ENCODE measurements at regions not wholly inside any gene's neighbourhood (a gene's known extent, or its start where the extent isn't known, plus 50 kb on each side); places are given as distances from the start of the nearest gene placed in this dataset.
"Not testable (repeated sequence)": the region's sequence is repeated elsewhere in the genome, so short reads cannot be mapped to it uniquely, and the experiment has no call there.

DNA sequence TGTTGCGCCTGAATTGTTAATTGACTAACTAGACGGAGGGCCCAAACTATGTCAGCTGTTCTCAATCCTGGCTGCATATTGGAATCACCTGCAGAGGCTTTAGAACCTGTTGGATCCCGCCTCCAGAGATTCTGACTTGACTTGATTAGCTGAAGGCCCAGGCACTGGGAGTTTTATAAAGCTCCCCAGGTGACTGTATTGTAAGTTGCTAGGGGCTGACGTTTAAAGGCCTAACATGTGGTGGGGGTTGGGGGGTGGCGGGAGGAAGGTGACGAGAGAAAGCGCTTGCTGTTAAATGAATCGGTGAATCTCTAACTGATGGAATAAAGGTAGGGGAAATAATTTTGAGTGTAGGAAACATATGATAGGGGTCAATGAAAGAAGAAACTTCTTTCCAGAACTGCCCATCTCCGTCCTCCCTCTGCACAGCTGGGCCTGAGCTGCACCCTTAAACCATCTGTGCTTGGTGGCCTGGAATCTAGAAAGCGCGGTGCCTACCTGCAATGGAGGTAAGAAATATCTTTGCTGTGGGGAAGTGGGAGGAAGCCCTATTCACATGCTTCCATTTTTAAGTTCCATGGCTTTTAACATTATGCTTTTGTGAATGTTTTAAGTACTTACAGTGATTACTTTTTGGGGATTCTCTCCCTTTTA, 225.0 kb upstream of the FAM3C start:
- no peak for DNase-seq (ENCODE audit: low read depth)

DNA sequence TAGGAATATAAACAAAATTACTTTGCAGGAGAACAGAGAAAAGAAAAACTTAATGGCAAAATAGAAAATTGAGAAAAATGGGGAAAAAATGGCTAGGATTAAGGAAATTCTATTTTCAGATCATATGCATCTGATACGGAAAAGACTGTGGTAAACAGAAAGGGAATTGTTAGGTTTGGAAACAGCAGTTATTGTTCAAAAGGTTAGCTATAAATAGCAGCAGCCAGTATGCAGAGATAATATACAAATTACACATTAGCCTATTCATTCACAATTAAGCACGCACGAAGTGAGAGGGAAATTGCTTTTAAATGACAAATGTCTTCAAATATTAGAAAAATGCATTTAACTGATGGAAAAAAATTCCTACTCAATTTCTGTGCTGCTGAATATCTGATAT, 224.1 kb upstream of the FAM3C start:
- no peak for DNase-seq (ENCODE audit: low read depth)

DNA sequence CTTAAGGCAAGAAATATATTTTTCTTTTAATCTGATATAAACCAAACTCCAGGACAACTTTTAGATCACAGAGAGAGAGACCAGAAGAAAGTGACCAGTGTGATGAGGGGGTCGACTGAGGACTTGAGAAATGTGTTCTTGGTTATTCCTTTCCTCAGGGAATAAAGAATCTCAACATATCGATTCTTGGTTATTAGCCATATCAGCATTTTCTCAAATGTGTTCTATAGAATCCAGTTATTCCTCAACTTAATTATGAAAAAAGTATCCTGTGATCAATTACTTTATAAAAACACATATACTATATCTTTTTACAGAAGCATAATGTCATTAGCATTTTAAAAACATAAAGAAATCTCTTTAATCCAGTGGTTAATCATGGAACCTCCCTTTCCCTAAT, 222.1 kb upstream of the FAM3C start:
- DNase-seq (ENCODE audit: low read depth): no peak

DNA sequence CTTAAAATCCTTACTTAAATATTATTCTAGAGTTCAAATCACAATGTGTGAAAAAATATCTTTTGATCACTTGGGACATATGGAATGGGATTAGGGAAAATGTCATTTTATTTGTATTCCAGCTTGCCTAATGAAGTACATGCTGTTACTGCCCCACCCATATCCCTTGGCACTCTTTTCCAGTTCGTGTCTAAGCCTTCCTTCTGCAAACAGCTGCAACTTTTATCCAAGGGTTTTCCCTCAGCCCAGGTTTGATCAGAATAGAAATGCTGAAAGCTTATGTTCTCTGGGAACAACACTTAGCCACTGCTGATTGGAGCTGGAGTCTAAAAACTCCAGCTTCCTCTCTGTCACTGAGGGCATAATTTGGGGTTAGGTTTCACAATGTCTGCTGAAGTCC, 214.1 kb upstream of the FAM3C start:
- DNase-seq (ENCODE audit: low read depth): no peak

DNA sequence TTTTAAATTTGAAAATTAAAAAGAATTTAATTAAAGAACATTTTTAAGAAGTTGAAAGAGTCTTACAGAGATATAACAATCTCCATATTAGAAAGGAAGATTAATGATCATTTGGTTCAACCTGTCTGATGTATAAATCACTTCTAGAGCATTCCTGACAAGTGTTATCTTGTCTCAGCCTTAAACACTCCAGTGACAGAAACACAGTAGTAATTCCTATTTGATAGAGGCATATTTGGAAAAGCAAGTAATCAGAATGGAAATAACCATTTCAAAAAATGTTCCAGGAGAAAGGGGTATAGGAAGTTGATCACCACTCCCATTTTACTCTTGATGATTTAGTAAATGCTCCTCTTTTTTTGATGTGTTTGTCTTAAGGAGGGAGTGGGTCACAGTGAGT, 213.1 kb upstream of the FAM3C start:
- DNase-seq (ENCODE audit: low read depth): no peak

DNA sequence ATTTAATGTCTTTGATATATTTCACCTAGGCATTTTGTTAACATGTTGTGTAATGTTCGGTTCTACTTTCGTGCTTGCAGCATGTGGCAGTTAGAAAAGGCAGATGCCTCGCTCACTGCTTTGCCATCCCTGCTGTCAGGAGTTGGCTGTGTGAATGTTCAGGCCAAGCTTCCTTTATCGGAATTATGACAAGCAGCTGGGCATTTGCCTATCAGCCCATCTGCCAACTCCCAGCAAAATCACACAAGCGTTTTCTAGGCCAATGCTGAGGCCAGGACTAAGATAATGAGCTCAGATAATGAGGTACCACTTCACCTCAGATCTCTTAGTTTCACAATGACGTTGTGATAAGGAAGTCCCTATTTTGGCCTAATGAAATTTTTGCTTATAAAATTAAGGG, 212.7 kb upstream of the FAM3C start:
- no peak for DNase-seq (ENCODE audit: low read depth)

DNA sequence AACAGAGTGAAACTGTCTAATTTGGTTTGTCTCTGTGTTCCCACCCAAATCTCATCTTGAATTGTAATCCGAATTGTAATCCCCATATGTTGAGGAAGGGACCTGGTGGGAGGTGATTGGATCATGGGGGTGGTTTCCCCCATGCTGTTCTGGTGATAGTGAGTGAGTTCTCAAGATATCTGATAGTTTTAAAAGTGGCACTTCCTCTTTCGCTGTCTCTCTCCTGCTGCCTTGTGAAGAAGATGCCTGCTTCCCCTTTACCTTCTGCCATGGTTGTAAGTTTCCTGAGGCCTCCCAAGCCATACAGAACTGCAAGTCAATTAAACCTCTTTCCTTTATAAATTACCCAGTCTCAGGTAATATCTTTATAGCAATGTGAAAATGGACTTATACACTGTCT, 212.1 kb upstream of the FAM3C start:
- not testable (repeated sequence) for DNase-seq (ENCODE audit: low read depth)

DNA sequence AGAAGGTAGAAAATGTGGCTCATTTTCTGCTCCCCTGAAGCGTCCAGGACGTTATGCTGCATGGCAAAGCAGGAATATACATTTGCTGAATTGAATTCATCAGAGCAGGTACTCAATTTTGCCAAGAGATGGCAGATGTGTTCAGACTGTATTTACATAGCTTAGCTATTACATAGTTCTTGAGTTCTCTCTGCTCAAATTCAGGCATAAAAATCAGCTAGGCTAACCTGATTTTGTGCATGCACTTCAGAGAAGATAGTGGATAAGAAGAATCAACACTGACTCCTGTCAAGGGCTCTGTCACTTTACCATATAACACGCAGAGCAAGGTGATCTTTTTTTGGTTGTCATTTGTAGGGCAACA, 209.2 kb upstream of the FAM3C start:
- no peak for DNase-seq (ENCODE audit: low read depth)

DNA sequence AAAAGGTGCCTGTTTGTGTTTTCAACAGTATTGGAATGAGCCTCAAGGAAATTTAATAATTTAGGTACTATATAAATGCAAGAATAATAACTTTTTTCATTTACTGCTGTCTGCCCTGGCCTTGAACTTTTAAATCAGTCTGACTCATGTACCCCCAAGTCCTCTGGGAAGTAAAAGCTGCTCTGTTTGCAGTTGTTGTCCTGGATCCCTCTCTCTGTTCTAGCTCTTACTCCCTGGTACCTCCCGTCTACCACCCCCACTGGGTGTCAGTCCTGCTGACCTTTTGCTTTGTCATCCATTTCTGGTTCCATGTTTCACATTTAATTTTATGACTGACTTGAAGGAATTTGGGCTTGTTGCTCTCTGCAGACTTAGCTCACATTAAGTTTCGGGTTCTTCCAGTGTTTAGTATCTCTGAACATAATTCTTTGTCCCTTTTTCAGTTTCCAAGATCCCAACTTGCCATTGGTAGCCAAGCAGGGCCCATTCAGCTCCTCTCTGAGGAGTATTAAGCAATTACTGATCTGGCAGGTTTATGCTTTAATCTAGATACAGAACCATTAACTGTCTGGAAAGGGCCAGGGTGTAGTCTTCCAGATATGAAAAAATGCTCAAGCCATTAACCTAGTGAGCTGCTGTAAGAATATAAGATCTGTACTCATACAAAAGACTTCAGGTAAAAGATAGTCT, 208.7 kb upstream of the FAM3C start:
- no peak for DNase-seq (ENCODE audit: low read depth)

DNA sequence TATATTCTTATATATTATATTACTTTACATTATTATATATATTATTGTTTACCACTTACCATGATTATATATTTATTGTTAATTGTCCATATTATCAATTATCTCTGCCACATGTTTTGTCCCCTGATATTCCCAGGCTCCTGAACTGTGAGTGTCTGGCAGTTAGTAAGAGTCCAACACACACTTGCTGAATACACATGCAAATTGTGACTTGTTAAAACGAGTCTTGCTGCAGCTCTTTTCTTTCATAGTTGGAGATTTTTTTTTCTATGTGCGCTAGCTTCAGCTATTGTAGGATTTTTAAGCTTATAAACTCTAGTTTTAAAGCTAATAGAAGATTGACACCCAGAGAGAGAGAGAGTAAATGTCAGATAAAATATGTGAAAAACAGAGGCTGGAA, 207.8 kb upstream of the FAM3C start:
- DNase-seq (ENCODE audit: low read depth): no peak

DNA sequence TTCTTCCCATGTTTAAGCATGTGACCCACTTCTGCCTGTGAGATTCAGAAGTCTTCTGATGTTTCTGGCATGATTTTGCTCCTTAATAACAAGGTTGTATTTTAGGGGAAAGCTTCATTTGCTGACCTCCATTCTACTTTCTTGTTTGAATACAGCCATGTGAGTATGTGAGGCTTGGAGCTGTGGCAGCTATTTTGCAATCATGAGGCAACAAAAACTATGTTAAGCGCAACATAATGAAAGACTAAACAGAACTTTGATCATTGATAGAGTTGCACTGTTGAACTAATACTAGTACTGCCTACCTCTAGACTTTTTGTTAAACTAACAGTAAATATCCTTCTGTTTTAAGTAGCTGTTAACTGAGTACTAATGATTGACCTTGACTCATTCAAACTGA, 203.8 kb upstream of the FAM3C start:
- DNase-seq (ENCODE audit: low read depth): no peak

DNA sequence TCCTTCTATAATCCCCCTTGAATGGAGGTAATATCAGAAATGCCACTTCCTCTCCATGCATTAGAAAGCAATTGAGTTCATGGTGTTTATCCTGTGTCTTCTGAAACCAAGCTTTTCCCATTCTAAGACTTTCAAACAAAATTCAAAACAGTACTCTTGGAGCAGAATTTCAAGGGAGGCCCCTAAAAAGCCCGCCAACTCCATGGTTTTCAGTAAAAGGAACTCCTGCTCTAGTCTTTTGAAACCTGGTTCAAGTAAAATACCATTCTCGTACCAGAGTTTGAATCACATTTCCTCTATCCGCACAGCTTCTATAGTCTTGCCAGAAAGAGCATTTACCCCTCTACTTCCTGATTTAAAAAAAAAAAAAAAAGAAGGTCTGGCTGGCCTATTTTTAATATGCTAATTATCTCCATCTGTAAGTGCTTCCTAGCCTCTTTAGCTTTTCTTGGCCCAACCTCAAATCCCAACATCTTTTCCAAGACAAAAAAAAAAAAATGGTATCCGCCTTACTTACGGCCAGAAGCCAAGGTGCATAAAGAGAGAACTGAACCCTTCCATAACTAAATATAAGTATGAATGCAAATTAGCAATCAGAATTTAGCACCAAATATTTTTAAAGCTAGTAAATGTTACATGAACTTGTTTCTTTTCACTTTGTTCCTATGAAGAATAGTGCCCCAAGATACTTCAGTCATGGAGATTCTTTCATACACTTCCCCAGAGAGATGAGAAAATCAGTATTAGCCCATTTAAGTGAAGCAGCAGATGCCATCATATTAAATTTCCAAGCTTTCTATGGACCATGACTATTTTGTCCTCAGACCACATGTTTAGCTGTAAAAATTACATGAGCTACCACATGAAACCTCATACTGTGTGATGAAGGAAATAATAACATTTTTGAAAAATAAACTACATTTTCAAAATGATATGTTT, 199.9 kb upstream of the FAM3C start:
- DNase-seq (ENCODE audit: low read depth): no peak

DNA sequence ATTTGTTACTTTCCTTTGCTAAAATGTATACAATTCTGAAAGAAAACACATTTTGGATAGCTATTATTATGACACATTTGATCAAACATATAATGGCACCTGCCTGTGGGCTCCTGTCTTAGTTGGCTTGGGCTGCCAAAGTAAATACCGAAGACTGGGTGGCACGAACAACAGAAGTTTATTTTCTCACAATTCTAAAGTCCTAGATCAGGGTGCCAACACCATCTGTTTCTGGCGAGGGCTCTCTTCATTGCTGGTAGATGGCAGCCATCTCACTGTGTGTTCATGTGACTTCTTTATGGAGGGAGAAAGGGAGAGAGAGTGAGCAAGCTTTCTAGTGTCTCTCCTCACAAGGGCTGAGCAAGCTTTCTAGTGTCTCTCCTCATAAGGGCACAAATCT, 195.8 kb upstream of the FAM3C start:
- no peak for DNase-seq (ENCODE audit: low read depth)

DNA sequence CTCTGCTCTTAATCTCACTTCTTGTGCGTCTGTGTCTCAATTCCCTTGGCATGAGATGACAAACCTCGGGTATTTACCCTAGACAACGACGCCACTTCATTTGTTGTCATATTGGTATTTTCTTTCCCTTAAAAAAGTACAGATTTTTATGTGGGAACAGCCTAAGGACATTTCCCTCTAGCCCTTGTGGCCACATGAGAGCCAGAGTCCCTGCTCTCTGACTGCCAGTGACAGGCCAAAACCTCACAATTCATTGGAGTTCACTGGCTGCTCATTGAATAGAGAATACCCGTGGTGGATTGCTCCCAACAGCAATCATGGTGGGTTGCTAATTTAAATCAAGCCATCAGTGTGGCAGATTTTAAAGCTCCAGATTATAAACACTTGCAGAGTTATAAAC, 191.3 kb upstream of the FAM3C start:
- DNase-seq (ENCODE audit: low read depth): no peak

DNA sequence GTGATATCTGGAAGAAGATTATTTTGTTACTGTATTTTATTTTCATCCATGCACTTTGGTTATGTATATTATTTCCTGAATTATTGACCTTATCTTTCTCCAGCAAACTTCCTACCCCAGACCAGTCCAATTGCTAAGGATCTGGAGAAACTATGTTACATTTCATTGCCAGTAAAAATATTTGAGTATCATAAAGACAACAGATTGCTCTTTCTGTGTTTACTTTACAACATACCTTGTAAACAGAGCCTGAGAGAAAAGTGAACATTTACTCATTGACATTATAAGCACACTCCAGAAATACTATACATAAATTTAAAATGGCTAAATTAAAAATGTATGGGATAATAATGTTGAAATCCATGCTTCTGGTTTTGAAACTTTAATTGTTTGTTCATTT, 186.2 kb upstream of the FAM3C start:
- DNase-seq (ENCODE audit: low read depth): no peak

DNA sequence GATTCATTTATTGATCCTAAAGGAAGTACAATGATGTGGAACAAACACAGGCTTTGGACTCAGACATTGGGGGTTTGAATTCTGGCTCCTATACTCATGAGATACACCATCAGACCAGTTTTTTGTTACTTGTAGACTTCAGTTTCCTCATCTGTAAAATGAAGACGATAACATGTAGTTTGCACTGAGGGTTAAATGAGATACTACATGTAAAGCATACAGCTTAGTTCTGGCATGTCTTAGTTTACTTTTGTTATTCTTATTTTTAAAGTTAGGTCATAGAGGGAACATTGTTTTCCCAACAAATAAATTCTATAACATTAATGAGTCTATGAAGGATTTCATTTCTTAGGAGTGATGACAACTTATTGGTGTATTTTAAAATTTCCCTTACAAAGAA, 183.5 kb upstream of the FAM3C start:
- DNase-seq (ENCODE audit: low read depth): no peak

DNA sequence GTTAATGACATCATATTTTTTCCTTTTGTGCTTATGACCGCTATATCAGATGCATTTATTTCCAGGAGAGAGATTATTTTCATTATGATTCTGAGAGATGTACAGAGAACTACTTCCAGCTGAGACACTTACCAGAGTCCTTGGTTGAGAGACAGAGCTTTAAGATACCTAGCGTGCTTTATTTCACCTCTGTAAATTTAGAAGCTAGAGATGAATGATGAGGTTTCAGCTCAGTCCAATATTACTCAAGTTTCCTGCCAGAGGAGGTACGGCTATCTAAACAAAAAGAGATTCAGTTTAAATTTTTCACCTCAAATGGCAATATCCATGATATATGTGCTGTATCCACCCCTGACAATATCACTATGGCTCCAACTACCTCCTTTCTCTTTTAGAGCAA, 182.6 kb upstream of the FAM3C start:
- no peak for DNase-seq (ENCODE audit: low read depth)

DNA sequence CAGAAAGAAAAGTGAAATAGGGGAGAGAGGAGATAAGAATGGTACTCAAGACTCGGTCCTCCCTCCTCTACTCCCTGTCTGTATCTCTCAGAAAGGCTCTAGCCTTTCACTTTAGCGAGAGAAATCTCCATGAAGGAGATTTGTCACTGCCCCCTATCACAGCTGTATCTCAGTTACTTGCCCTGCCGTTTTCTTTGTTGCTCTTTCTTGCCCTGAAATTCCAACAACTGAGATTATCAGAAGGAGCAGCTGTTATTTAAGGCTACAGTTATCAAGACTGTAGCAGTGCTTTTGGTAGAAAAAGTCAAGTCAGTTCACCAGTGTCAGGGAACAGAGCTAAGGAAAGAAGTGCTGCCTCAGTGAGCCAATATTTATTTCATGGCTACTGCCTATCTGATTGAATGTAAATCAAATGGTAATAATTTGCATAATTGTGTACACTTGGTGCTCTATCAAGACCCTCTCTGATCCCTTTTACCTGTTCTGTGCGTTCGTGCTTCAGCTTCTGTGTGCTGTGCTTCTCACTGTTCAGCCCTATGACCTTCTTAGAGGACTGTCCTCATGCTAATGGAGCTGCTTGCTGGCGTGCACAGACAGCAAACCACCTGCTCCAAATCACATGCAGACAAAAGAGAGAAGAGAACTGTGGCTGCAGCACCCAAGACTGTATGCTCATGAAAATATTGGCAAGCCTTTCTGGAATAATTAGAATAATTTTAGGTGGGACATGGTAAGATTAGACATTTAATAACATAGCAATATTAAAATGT, 180.2 kb upstream of the FAM3C start:
- no peak for DNase-seq (ENCODE audit: low read depth)

DNA sequence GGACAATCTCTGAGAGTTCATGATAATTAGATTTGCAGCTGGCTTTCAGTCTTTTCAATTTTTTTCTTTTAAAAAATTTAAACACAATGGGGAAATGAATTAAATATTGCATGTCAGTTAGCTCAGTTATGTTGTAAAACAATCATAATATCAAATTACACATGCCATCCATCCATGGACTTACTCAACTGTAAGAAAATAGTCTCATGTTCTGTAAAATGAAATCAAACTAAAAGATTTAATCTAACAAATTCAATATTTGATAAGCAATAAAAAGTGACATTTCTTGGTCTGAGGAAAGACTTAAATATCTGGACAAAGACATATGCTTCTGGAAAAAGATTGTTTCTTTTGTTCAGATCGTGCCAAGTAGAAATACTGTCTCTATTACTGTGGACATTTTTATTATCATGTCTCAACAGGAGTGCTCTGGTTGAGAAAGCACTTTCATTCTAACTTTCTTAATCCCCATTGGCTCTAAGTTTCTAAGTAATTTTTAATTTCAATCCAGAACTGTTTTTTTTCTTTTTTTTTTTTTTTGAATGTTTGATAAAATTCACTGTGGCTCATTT, 179.2 kb upstream of the FAM3C start:
- no peak for DNase-seq (ENCODE audit: low read depth)

DNA sequence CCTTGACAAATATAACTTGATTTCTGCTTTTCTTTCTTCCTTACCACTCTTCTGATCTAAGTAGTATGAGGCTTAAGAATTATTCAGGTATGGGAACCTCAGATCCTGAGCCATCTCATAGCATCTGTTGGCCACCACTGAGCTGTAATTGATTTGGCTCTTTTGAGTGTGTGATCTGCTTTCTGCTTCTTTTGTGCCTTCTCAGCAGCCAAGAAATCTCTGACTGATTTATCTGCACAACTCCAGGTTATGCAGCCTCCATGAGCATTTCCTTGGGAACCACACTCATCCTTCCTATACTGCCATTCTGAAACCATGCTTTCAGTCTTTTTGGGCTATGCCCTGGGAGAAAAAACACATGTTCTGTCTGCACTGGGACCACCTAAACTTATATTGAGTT, 178.0 kb upstream of the FAM3C start:
- DNase-seq (ENCODE audit: low read depth): no peak

DNA sequence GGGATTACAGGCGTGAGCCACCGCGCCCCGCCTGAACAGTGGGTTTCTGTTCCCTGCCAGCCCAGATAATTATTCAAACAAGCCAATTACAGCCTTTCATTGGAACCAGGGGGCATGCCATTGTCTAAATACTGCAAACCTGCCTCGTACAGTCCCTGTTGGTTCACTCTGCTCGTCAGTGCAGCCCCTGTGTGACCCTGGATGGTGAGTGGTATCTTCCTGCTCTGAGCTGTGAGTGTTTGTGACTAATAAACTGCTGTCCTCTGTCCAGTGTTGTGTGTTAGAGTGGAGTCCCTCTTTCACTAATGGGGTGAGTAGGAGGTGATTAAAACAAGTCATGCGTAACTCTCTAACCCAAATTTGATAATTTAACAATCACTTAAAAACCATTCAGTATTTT, 176.5 kb upstream of the FAM3C start:
- DNase-seq (ENCODE audit: low read depth): no peak

DNA sequence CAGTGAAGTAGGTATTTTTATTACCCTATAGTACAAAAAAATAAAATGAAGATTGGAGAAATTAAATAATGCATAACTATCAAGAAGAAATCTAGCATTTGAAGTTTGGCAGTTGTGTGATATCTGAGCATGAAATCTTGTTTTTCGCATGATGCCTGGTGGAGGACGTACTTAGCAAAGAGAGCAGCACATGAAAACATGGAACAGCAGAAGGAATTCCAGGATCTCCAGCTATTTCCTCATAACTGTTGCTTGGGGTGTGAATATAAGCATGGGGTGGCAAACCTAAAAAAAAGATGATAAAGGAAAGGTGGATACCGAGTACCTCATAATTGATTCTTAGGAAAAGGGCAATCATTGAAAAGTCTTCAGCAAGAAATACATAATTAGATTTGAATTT, 174.3 kb upstream of the FAM3C start:
- no peak for DNase-seq (ENCODE audit: low read depth)

Measured in HS-5 (cell line).